SKM-1 treated with dmso at 0.1 percent for 144 hours (cell line): ENCODE measurements at regions not wholly inside any gene's neighbourhood (a gene's known extent, or its start where the extent isn't known, plus 50 kb on each side); places are given as distances from the start of the nearest gene placed in this dataset.
"Not testable (repeated sequence)": the region's sequence is repeated elsewhere in the genome, so short reads cannot be mapped to it uniquely, and the experiment has no call there.

ENCODE experiments used
- DNase-seq: peaks from one replicate; lab custom pipeline; 2025; ENCODE audit not compliant: unreplicated experiment; lab: John Stamatoyannopoulos, UW

GRCh38 chr12:105455261-105455660, 124.8 kb downstream of the C12orf75 start:
- DNase-seq: no peak

- DNase-seq: no peak
Measured at GRCh38 chr12:105457026-105457425, 126.5 kb downstream of the C12orf75 start.

- no peak for DNase-seq
Measured at GRCh38 chr12:105459760-105460330, 129.4 kb downstream of the C12orf75 start.

- no peak for DNase-seq
Measured at GRCh38 chr12:105461271-105461943, 130.9 kb downstream of the C12orf75 start.

GRCh38 chr12:105461944-105462762, 131.7 kb downstream of the C12orf75 start:
- no peak for DNase-seq

GRCh38 chr12:105462831-105463230, 132.3 kb downstream of the C12orf75 start:
- DNase-seq: no peak

GRCh38 chr12:105464406-105464805, 133.9 kb downstream of the C12orf75 start:
- no peak for DNase-seq

GRCh38 chr12:105466231-105466900, 135.9 kb downstream of the C12orf75 start:
- no peak for DNase-seq

GRCh38 chr12:105466901-105467598, 136.6 kb downstream of the C12orf75 start:
- no peak for DNase-seq

GRCh38 chr12:105467710-105468366, 137.3 kb downstream of the C12orf75 start:
- DNase-seq: no peak

GRCh38 chr12:105468464-105468863, 138.0 kb downstream of the C12orf75 start:
- DNase-seq: no peak

GRCh38 chr12:105469211-105469610, 138.7 kb downstream of the C12orf75 start:
- DNase-seq: no peak

GRCh38 chr12:105469701-105470100, 139.2 kb downstream of the C12orf75 start:
- no peak for DNase-seq

- DNase-seq: no peak
Measured at GRCh38 chr12:105470102-105470501, 139.6 kb downstream of the C12orf75 start.

- DNase-seq: no peak
Measured at GRCh38 chr12:105470601-105471000, 140.1 kb downstream of the C12orf75 start.

GRCh38 chr12:105474672-105475071, 144.2 kb downstream of the C12orf75 start:
- no peak for DNase-seq

- no peak for DNase-seq
Measured at GRCh38 chr12:105476616-105477015, 146.1 kb downstream of the C12orf75 start.

- DNase-seq: no peak
Measured at GRCh38 chr12:105477873-105478272, 147.4 kb downstream of the C12orf75 start.

GRCh38 chr12:105478788-105479187, 148.3 kb downstream of the C12orf75 start:
- not testable (repeated sequence) for DNase-seq

GRCh38 chr12:105479710-105480109, 149.2 kb downstream of the C12orf75 start:
- DNase-seq: no peak
